Tibial nerve (tissue), 3 donors: ENCODE measurements at regions not wholly inside any gene's neighbourhood (a gene's known extent, or its start where the extent isn't known, plus 50 kb on each side); places are given as distances from the start of the nearest gene placed in this dataset.

Experiments
- POLR2A ChIP-seq, 2 donors: fragments of 450-650 bp; IDR thresholded peaks; one replicate each; pipeline ENCODE4 v1.6.1; 2017; ENCODE audit warnings: antibody characterized with exemption in 2 of 2, mild to moderate bottlenecking in 2 of 2, moderate library complexity in 2 of 2
- TF ChIP-seq, protein P1 (sequence below), 5 experiments: fragments of 200-600 bp in 3 of 5; fragments of 450-650 bp in 2 of 5; sonication (generic) in 3 of 5; IDR thresholded peaks; one replicate each; pipeline ENCODE4 v1.5.1; 2016 to 2019; ENCODE audit warnings: antibody characterized with exemption in 5 of 5, mild to moderate bottlenecking in 3 of 5, moderate library complexity in 2 of 5

DNA sequence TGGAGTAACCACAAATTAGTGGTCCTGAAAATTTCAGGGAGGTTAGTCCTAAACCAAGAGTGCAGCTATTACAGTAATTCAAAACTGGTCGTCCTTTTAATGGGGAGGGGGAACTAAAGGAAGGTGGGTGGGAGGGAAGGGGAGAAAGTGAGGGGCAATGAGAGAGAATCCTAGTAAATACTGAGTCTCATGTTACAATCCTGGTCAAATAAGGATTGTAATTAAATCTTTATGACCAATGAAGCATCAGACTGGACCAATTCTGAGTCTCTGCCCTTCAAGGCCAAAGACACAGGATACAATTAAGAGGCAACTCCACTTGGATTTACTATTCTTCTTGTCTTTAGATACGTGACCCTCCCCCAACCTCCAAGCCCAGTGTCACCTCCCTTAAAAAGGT, 262.9 kb downstream of the BCL11A start:
- TF ChIP-seq, protein P1, sequence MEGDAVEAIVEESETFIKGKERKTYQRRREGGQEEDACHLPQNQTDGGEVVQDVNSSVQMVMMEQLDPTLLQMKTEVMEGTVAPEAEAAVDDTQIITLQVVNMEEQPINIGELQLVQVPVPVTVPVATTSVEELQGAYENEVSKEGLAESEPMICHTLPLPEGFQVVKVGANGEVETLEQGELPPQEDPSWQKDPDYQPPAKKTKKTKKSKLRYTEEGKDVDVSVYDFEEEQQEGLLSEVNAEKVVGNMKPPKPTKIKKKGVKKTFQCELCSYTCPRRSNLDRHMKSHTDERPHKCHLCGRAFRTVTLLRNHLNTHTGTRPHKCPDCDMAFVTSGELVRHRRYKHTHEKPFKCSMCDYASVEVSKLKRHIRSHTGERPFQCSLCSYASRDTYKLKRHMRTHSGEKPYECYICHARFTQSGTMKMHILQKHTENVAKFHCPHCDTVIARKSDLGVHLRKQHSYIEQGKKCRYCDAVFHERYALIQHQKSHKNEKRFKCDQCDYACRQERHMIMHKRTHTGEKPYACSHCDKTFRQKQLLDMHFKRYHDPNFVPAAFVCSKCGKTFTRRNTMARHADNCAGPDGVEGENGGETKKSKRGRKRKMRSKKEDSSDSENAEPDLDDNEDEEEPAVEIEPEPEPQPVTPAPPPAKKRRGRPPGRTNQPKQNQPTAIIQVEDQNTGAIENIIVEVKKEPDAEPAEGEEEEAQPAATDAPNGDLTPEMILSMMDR (IDR thresholded peaks at IDR 0.05): no peak
- TF ChIP-seq POLR2A (IDR thresholded peaks at IDR 0.05): no peak
